Thoracic aorta (tissue), 2 donors: ENCODE measurements at regions not wholly inside any gene's neighbourhood (a gene's known extent, or its start where the extent isn't known, plus 50 kb on each side); places are given as distances from the start of the nearest gene placed in this dataset.

Source experiments
- ATAC-seq: fragments of 150-250 bp; one replicate; pipeline ENCODE4 v1.8.0; 2017; ENCODE audit warnings: low read depth; ENCODE audit not compliant: insufficient number of reproducible peaks, low FRiP score
- DNase-seq: peaks from one replicate; pipeline ENCODE4 v3.0.0-alpha.2; 2020; ENCODE audit warnings: low spot score
- H3K27ac ChIP-seq, 2 donors: fragments of 200-600 bp; sonication (generic); 1 replicate in 1 of 2; 2 replicates in 1 of 2; pipeline ENCODE4 v1.5.1; 2016; ENCODE audit warnings: mild to moderate bottlenecking in 2 of 2, moderate library complexity in 2 of 2
- H3K27me3 ChIP-seq: fragments of 200-600 bp; sonication (generic); replicated peaks from 2 replicates; pipeline ENCODE4 v1.6.0; 2016; ENCODE audit warnings: mild to moderate bottlenecking; ENCODE audit not compliant: insufficient read depth
- H3K36me3 ChIP-seq: fragments of 200-600 bp; sonication (generic); one replicate; pipeline ENCODE4 v1.5.1; 2016
- H3K4me1 ChIP-seq, 2 donors: fragments of 200-600 bp; sonication (generic); 1 replicate in 1 of 2; 2 replicates in 1 of 2; pipeline versions ENCODE4 v1.5.1 to v1.6.0; 2016; ENCODE audit warnings: low read depth in 2 of 2, mild to moderate bottlenecking in 1 of 2; ENCODE audit not compliant: control insufficient read depth in 1 of 2
- H3K4me3 ChIP-seq: fragments of 200-600 bp; sonication (generic); 2 replicates; pipeline ENCODE4 v1.5.1; 2016; ENCODE audit warnings: mild to moderate bottlenecking
- H3K9me3 ChIP-seq: fragments of 200-600 bp; sonication (generic); 2 replicates; pipeline ENCODE4 v1.5.1; 2016
- TF ChIP-seq, protein P1 (sequence below): fragments of 200-600 bp; sonication (generic); IDR thresholded peaks from one replicate; pipeline ENCODE4 v1.5.1; 2019; ENCODE audit warnings: antibody characterized with exemption

DNA sequence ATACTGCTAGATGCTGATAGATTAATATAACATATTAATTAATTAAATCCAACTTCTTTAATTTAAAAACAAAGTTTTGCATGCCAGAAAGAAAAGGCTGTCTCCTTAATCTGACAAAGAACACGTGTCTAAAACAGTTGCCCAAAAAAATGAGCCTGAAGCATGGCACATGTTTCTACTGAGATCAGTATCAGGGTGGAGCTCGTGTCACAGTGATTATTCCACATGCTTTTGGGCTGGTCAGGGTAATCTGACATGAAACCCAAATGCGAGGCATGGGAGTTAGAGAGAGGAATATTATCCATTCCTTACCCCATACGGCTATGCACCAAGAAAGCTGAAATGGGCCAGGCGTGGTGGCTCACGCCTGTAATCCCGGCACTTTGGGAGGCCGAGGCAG lies 79.4 kb upstream of the ADRA2C start:
- ATAC-seq (no peak), DNase-seq (no peak)
- no peaks in the 10 kb centered on the region for H3K4me1 ChIP-seq
- H3K4me3 ChIP-seq, result no peak overlapping the region
- no peaks in the 10 kb centered on the region for H3K27me3 ChIP-seq
- H3K9me3 ChIP-seq, result no peaks in the 10 kb centered on the region
- H3K27ac ChIP-seq, result no peak overlapping the region
- TF ChIP-seq, protein P1, sequence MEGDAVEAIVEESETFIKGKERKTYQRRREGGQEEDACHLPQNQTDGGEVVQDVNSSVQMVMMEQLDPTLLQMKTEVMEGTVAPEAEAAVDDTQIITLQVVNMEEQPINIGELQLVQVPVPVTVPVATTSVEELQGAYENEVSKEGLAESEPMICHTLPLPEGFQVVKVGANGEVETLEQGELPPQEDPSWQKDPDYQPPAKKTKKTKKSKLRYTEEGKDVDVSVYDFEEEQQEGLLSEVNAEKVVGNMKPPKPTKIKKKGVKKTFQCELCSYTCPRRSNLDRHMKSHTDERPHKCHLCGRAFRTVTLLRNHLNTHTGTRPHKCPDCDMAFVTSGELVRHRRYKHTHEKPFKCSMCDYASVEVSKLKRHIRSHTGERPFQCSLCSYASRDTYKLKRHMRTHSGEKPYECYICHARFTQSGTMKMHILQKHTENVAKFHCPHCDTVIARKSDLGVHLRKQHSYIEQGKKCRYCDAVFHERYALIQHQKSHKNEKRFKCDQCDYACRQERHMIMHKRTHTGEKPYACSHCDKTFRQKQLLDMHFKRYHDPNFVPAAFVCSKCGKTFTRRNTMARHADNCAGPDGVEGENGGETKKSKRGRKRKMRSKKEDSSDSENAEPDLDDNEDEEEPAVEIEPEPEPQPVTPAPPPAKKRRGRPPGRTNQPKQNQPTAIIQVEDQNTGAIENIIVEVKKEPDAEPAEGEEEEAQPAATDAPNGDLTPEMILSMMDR, result no peak
- H3K36me3 ChIP-seq, result no peaks in the 10 kb centered on the region

DNA sequence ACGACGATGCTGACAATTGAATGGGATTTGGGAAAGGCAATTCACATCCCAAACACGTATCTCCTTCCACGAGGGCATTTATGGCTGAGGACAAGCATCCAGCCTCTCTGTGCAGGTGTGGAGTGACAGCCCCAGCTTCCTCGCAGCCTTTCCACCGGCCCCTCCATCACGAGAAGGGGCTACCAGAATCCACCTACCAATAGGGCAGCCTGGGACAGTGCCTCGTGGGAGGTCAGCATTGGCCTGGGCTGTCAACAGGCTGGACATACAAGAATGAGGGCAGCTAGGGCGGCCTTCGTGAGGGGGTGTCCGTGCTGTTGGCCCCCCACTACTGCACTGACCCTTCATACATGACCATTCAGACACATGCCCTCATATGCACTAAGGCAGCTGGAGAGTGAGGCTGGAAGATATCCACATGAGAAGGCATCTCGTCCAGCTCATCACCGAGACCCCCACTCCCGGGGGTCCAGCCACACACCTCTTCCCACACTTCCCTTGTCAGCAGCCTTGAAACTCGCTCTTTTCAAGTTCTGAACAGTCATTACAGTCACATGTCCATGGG lies 81.0 kb upstream of the ADRA2C start:
- no peak for ATAC-seq
- no peak for DNase-seq
- TF ChIP-seq, protein P1, result no peak

DNA sequence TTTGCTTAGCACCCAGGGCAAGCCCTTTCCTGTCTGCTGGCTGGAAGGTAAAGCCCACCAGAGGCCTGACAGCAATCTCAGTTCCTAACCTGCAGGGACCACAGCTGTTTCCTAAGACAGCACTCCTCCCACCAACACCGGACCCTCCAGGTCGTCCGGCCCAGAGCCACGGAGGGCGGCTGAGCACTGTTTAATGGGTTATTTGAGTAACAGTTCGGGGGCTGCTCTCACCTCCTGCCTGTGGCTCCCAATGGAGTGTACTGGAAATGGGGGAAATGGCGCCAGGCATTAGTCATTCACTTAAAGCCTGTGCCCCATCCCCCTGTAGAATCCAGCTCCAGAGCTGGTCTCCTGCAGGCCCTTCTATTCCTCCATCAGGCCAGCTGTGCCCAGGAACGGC lies 81.6 kb upstream of the ADRA2C start:
- ATAC-seq (no peak), DNase-seq (no peak)
- H3K4me3 ChIP-seq, result no peak overlapping the region
- no peaks in the 10 kb centered on the region for H3K4me1 ChIP-seq
- TF ChIP-seq, protein P1, result no peak
- no peaks in the 10 kb centered on the region for H3K27me3 ChIP-seq
- H3K27ac ChIP-seq, result no peak overlapping the region
- no peaks in the 10 kb centered on the region for H3K36me3 ChIP-seq
- no peaks in the 10 kb centered on the region for H3K9me3 ChIP-seq

More for the DNA sequence above, 81.0 kb upstream of the ADRA2C start:
- Histone ChIP-seq H3K9me3 (no peaks in the 10 kb centered on the region), H3K4me3 (no peak overlapping the region), H3K4me1 (no peaks in the 10 kb centered on the region), H3K36me3 (no peaks in the 10 kb centered on the region), H3K27ac (no peak overlapping the region), H3K27me3 (no peaks in the 10 kb centered on the region)

DNA sequence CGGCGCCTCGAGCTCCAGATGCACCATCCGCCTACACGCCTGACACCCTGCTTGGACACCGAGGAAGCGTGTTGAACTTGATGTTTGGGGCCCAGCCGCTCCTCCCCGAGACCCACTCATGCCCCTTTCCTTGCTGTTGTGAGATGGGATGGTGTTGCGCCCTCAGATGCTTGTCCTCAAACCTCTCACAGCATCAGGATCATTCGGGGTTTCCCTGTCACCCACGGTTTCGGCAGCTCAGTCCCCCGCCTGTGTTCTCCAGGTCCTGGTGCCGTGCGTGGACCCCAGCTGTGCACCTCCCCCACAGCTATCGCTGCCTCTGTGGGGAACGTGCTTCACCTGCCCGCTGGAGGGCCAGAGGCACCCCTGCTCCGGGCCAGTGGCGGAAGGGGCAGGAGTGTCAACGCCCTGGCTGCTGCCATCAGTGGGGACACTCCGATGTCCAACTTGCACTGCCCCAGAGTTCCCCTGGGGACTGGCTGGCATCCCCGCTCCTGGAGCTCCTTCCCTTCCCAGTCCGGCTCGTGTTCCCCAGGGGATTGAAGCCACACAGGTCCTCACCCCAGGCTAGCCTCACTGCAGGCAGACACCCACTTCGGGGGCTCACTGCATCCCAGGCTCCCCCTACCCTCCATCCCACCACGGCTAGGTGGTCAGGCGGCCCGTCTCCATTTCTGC lies 82.3 kb upstream of the ADRA2C start:
- TF ChIP-seq, protein P1, result no peak
- no peaks in the 10 kb centered on the region for H3K27me3 ChIP-seq
- DNase-seq, result no peak

DNA sequence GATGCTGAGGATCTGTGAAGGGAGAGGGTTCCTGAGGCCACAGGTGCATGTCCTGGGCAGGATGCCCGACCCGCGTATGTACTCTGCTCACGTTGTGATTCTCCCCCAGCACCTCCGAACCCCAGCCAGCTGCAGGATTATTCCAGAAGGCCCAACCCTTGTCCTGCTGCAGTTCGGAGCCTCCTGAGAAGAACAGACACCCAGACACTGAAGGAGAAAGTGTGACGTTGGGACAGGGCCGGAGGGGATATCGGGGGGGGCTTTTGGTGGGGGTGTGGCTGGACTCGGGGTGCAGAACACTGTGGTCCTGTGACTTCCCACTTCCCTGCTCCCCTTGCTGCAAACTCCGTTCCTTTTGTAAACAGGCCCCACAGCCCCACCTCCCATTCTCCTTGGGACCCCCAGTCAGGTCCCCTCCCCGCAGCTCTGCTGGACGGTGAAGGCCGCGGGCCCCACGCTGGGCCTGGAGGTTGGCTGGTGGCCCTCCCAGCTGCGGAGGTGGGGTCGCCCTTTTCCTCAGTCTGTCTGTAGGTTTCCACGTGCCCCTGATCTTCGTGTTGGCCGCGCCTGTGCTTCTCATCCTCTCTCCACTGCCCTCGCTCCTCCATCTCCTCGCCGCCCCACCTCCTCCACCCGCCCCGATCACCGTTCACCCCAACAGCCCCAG lies 83.0 kb upstream of the ADRA2C start:
- TF ChIP-seq, protein P1, result no peak
- no peak for ATAC-seq
- Histone ChIP-seq H3K4me1 (no peaks in the 10 kb centered on the region), H3K4me3 (no peak overlapping the region), H3K9me3 (no peaks in the 10 kb centered on the region), H3K36me3 (no peaks in the 10 kb centered on the region), H3K27ac (no peak overlapping the region), H3K27me3 (no peaks in the 10 kb centered on the region)
- no peak for DNase-seq

More for the DNA sequence above, 82.3 kb upstream of the ADRA2C start:
- Histone ChIP-seq H3K4me1 (no peaks in the 10 kb centered on the region), H3K27ac (no peak overlapping the region), H3K9me3 (no peaks in the 10 kb centered on the region), H3K4me3 (no peak overlapping the region), H3K36me3 (no peaks in the 10 kb centered on the region)
- ATAC-seq, result no peak
